ENCODE measurements at regions not wholly inside any gene's neighbourhood (a gene's known extent, or its start where the extent isn't known, plus 50 kb on each side); places are given as distances from the start of the nearest gene placed in this dataset.

DNA sequence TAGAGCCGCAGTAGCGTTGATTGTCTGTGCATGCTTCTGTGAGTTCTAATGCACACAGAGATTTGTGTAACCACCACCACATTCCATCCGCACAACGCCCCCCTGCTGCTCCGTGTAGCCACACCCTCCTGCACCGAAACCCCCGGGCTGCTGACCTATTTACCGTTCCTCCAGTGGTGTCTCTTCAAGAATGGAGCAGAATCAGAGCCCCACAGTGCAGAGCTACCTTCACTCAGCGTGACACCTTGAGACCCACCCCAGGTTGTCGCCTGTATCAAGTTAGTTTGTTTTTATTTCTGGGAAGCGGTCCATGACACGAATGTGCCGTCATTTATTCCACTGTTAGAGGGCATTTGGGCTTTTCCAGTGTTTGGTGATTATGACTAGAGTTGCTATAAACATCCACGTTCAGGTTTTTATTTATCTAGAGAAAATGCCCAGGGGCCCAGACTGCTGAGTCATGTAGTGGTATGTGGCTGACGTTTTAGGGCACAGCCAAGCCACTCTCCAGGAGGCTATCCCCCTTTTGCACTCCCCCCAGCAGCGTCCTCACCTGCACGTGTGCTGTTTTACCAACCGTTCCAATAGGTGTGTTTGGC lies 266.8 kb downstream of the NDUFA10 start (continued):
- TF ChIP-seq PRDM10 (tag by site-specific recombination; IDR thresholded peaks at IDR 0.05) (0 out of 2 replicates have a peak, but pooled peaks have one; percentile 25), ZNF660 (tag by site-specific recombination; IDR thresholded peaks at IDR 0.05) (no peak), KLF10 (tag by site-specific recombination; IDR thresholded peaks at IDR 0.05) (no peak), ZNF707 (tag by site-specific recombination; IDR thresholded peaks at IDR 0.05) (no peak), ZNF621 (tag by site-specific recombination; IDR thresholded peaks at IDR 0.05) (no peak), ZNF521 (tag by site-specific recombination; IDR thresholded peaks at IDR 0.05) (no peak), ZNF423 (tag by site-specific recombination; IDR thresholded peaks at IDR 0.05) (no peak), ZNF449 (tag by site-specific recombination; IDR thresholded peaks at IDR 0.05) (no peak), REPIN1 (tag by site-specific recombination; IDR thresholded peaks at IDR 0.05; ENCODE audit: low read depth) (no peak), ZNF221 (tag by site-specific recombination; IDR thresholded peaks at IDR 0.05; ENCODE audit: borderline replicate concordance) (no peak), ZNF530 (tag by site-specific recombination; IDR thresholded peaks at IDR 0.05; ENCODE audit: low read depth) (no peak), ZSCAN18 (tag by site-specific recombination; IDR thresholded peaks at IDR 0.05) (no peak), ZNF623 (tag by site-specific recombination; IDR thresholded peaks at IDR 0.05) (no peak), REST (tag by site-specific recombination; IDR thresholded peaks at IDR 0.05) (no peak), ZNF571 (tag by site-specific recombination; IDR thresholded peaks at IDR 0.05) (no peak), ZNF776 (tag by site-specific recombination; IDR thresholded peaks at IDR 0.05; ENCODE audit: borderline replicate concordance) (no peak), ZNF555 (tag by site-specific recombination; conservative IDR thresholded peaks at IDR 0.05) (no peak), ZNF677 (tag by site-specific recombination; IDR thresholded peaks at IDR 0.05) (no peak), ZNF645 (tag by site-specific recombination; IDR thresholded peaks at IDR 0.05) (no peak), ZNF37A (tag by site-specific recombination; IDR thresholded peaks at IDR 0.05) (no peak), ZNF146 (tag by site-specific recombination; IDR thresholded peaks at IDR 0.05) (no peak), WT1 (tag by site-specific recombination; IDR thresholded peaks at IDR 0.05) (no peak), ZNF513 (tag by site-specific recombination; IDR thresholded peaks at IDR 0.05) (no peak), OVOL3 (tag by site-specific recombination; IDR thresholded peaks at IDR 0.05) (no peak), ZNF10 (tag by site-specific recombination; IDR thresholded peaks at IDR 0.05) (no peak)
- TF ChIP-seq, protein P1, sequence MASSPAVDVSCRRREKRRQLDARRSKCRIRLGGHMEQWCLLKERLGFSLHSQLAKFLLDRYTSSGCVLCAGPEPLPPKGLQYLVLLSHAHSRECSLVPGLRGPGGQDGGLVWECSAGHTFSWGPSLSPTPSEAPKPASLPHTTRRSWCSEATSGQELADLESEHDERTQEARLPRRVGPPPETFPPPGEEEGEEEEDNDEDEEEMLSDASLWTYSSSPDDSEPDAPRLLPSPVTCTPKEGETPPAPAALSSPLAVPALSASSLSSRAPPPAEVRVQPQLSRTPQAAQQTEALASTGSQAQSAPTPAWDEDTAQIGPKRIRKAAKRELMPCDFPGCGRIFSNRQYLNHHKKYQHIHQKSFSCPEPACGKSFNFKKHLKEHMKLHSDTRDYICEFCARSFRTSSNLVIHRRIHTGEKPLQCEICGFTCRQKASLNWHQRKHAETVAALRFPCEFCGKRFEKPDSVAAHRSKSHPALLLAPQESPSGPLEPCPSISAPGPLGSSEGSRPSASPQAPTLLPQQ (tag by site-specific recombination; IDR thresholded peaks at IDR 0.05), result no peak

Data from HEK293 (cell line).